ENCODE measurements at regions not wholly inside any gene's neighbourhood (a gene's known extent, or its start where the extent isn't known, plus 50 kb on each side); places are given as distances from the start of the nearest gene placed in this dataset.

DNA sequence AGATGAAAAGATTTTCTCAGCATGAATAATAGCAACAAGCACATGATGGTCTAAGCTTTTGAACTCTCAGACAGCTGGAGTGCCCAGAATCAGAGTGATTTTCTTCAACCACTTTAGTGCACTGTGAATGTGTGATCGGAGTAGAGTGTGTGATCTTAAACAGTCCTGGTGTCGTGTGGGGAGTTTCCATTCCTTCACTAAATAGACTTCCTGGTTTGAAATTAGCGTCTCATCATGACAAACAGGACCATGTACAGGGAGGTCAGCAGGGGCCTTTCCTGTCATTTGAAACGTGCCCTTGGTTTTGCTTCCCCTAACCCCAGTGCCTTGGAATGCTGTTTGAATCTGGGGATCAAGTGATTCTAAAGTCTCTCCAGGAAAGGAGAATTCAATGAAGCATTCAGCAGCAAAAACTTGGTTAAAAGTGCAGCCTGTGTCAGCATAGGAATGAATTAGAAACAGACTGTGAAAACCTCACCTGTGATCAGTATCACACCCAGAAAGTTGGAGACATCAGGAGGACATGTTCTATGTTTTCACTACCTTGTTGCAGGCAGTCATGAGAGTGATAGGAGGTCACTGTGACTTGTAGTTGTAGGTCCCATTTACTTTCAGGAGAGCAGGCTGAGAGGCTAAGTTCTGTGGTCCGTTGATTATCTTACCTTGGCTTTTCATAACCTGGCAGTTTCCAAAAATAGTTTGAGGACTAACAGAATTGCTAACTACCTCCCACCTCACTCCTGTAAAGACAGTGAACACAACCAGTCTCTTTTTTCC is 400.3 kb downstream of the MTX2 start:
- TF ChIP-seq, protein P1, sequence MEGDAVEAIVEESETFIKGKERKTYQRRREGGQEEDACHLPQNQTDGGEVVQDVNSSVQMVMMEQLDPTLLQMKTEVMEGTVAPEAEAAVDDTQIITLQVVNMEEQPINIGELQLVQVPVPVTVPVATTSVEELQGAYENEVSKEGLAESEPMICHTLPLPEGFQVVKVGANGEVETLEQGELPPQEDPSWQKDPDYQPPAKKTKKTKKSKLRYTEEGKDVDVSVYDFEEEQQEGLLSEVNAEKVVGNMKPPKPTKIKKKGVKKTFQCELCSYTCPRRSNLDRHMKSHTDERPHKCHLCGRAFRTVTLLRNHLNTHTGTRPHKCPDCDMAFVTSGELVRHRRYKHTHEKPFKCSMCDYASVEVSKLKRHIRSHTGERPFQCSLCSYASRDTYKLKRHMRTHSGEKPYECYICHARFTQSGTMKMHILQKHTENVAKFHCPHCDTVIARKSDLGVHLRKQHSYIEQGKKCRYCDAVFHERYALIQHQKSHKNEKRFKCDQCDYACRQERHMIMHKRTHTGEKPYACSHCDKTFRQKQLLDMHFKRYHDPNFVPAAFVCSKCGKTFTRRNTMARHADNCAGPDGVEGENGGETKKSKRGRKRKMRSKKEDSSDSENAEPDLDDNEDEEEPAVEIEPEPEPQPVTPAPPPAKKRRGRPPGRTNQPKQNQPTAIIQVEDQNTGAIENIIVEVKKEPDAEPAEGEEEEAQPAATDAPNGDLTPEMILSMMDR (IDR thresholded peaks at IDR 0.05; ENCODE audit: insufficient read depth, low read length, poor library complexity, severe bottlenecking), result no peak
- peak; percentile 24 for DNase-seq (ENCODE audit: extremely low read depth, insufficient read length)
- no peaks in the 10 kb centered on the region for H3K27me3 ChIP-seq (replicated peaks; ENCODE audit: control insufficient read depth, insufficient read depth, low read length)
- no peaks in the 10 kb centered on the region for H3K36me3 ChIP-seq (ENCODE audit: control insufficient read depth, insufficient read depth, low read length)
- H3K4me3 ChIP-seq (replicated peaks; ENCODE audit: low read depth, low read length), result no peak overlapping the region

DNA sequence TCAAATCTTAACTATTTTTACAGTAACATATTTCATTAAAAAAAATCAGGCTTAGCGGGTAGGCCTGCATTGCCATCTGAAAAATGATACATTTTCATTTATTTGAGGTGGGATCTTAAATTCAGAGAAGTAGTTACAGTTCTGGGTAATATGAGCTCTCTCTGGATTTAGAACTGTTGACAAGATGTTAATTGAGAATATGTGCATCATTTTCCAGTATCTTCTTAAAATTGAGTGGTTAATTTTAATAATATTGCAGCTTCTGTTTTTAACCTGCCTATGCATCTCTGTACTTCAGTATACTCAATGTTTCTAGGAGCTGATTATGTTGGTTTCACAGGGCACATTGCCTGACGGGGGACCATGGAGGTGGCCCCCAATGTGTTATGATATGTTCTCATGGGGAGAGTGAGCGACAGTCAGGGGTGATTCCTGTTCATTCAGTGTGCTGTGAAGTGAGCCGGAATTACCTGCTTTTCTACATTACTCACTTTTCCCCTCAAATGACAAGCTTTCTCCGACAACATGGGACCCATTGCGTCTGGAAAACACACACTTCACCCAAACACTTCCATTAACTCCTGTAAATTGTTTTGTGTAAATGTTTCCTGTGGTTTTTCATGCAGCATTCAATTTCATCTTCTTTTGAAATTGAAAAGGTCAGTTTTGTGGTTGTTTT is 406.2 kb downstream of the MTX2 start:
- TF ChIP-seq, protein P1 (IDR thresholded peaks at IDR 0.05; ENCODE audit: insufficient read depth, low read length, poor library complexity, severe bottlenecking), result no peak
- no peak overlapping the region for H3K4me3 ChIP-seq (replicated peaks; ENCODE audit: low read depth, low read length)
- no peaks in the 10 kb centered on the region for H3K36me3 ChIP-seq (ENCODE audit: control insufficient read depth, insufficient read depth, low read length)
- H3K27me3 ChIP-seq (replicated peaks; ENCODE audit: control insufficient read depth, insufficient read depth, low read length), result no peaks in the 10 kb centered on the region
- no peak for DNase-seq (ENCODE audit: extremely low read depth, insufficient read length)

DNA sequence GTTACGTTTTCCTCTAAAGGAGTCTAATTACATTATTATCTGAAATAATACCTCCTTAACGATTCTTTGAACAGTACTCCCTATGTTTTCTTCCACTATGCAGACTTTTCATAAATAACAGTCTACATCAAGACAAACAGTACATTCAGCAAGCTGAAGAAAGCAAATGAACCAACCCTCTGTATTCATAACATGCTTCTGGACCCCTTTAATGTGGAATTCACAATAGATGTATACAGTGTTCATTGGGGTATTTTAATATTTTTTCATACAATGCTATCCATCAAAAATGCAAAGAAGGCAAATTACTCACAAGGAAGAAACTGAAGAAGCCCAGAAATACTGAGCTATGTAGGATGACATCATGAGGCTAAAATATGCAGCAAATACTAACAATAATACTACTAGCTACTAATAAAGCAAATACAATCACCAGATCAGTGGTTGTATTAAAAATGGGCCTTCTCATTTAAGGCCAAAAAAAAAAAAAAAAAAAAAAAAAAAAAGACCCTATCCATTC is 408.6 kb downstream of the MTX2 start:
- TF ChIP-seq, protein P1 (IDR thresholded peaks at IDR 0.05; ENCODE audit: insufficient read depth, low read length, poor library complexity, severe bottlenecking), result no peak
- no peak for DNase-seq (ENCODE audit: extremely low read depth, insufficient read length)
- H3K36me3 ChIP-seq (ENCODE audit: control insufficient read depth, insufficient read depth, low read length), result no peaks in the 10 kb centered on the region

DNA sequence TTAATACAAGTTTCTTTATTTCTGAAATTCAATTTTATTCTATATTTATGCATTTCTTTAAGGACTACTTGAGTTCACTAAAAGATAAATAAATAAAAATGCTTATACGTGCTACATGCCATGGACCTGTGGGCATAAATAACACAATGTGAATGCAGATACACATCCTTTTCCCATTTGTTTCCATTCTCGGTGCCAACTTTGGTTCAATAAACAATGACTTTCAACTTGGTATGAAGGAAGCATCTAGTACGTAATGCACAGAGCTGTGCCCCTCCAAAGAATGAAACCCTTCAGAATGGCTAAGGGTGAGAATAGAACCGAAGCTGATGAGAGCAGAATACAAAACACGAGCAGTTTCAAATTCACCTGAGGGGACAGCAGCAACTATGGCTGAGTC is 409.3 kb downstream of the MTX2 start:
- TF ChIP-seq, protein P1 (IDR thresholded peaks at IDR 0.05; ENCODE audit: insufficient read depth, low read length, poor library complexity, severe bottlenecking), result no peak
- DNase-seq (ENCODE audit: extremely low read depth, insufficient read length), result no peak
- no peaks in the 10 kb centered on the region for H3K36me3 ChIP-seq (ENCODE audit: control insufficient read depth, insufficient read depth, low read length)
- no peaks in the 10 kb centered on the region for H3K27me3 ChIP-seq (replicated peaks; ENCODE audit: control insufficient read depth, insufficient read depth, low read length)
- H3K4me3 ChIP-seq (replicated peaks; ENCODE audit: low read depth, low read length), result no peak overlapping the region

More for the DNA sequence above, 408.6 kb downstream of the MTX2 start:
- no peak overlapping the region for H3K4me3 ChIP-seq (replicated peaks; ENCODE audit: low read depth, low read length)
- H3K27me3 ChIP-seq (replicated peaks; ENCODE audit: control insufficient read depth, insufficient read depth, low read length), result no peaks in the 10 kb centered on the region

DNA sequence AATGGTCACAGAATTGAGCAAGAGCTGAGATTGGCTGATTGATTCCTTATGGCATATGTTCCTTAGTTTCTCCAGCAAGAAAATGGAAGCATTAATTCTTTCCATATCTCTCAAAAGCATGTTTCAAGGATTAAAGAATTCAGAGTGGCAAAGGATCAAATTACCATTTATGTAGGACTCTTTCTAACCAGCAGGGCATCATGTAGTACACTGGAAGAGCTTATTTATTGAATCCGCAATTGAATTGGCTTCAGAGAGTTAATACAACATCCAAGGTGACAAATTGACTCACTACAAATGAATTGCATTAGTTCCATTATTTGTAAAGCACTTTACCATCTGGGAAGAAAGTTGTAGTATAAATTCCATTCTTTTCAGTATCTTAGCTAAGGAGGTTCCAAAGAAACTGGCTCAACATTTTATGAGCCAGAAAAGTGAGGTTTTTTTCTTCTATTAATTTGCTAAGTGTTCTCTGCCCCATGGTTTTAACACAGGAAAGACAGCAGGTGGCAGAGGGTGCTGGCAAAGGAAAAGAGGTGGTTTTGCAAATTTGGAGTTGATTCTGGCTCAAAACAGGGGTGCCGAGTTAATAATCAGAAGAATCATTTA is 409.9 kb downstream of the MTX2 start:
- H3K4me3 ChIP-seq (replicated peaks; ENCODE audit: low read depth, low read length), result no peak overlapping the region

More for the DNA sequence above, 409.9 kb downstream of the MTX2 start:
- DNase-seq (ENCODE audit: extremely low read depth, insufficient read length), result no peak
- H3K36me3 ChIP-seq (ENCODE audit: control insufficient read depth, insufficient read depth, low read length), result no peaks in the 10 kb centered on the region
- TF ChIP-seq, protein P1 (IDR thresholded peaks at IDR 0.05; ENCODE audit: insufficient read depth, low read length, poor library complexity, severe bottlenecking), result peak; percentile 8
- H3K27me3 ChIP-seq (replicated peaks; ENCODE audit: control insufficient read depth, insufficient read depth, low read length), result no peaks in the 10 kb centered on the region

Measured in GM06990 (cell line).